ENCODE measurements at regions not wholly inside any gene's neighbourhood (a gene's known extent, or its start where the extent isn't known, plus 50 kb on each side); places are given as distances from the start of the nearest gene placed in this dataset.

DNA sequence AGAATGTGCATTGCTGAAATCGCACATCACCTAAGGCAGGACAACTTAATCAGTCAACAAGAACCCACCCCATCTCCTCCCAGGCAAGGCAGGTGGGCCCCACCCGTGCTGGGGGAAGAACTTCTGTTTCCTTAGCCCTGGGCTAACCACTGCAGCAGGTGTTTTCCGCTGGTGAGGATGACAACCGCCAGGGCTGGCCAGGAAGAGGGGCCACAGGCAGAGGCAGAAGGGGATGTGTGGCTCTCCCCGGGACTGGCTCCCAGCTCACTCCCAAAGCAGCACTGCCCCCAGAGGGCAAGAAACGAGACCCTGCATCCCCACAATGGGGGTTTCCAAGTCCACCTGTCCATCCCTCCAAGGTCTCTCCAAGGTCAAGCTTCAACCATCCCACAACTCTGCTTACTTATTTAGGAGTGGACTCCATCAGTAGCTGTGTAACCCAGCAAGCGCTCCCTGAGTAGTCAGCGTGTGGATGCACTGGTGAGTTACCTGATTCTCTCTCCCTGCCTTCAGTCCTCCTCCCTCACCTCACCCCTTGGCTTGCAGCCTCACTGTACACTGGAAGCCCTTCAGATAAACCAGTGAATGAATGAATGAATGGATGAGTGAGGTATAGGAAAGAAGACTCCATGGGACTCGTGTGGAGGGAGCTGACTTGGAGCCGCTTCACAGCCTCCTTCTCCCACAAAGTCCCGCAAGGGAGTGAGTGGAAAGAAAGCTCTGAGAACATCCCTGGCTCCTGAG, 168.2 kb upstream of the CST7 start:
- ATAC-seq (no peak), DNase-seq (ENCODE audit: extremely low read depth in 1 of 4, low spot score in 3 of 4) (no peak), FAIRE-seq (no peak)
- Histone ChIP-seq H3K27me3 (ENCODE audit: control insufficient read depth in 2 of 2, insufficient read depth in 2 of 2, low read length in 2 of 2) (no peaks in the 10 kb centered on the region), H3K36me3 (ENCODE audit: control insufficient read depth, insufficient read depth, low read length) (no peaks in the 10 kb centered on the region), H4K20me1 (replicated peaks; ENCODE audit: control insufficient read depth, insufficient read depth, low read length) (no peaks in the 10 kb centered on the region), H3K79me2 (ENCODE audit: control insufficient read depth, insufficient read depth, low read length) (no peaks in the 10 kb centered on the region), H3K9me3 (replicated peaks; ENCODE audit: control insufficient read depth, insufficient read depth, low read depth, low read length) (no peaks in the 10 kb centered on the region), H2AFZ (ENCODE audit: low read depth, low read length) (no peak overlapping the region), H3K4me3 (no peak overlapping the region), H3K4me2 (ENCODE audit: insufficient read depth, low read length) (no peak overlapping the region), H3K27ac (ENCODE audit: extremely low read depth, low read depth, low read length) (no peak overlapping the region), H3K4me1 (replicated peaks in 1 of 2; ENCODE audit: control insufficient read depth in 2 of 2, insufficient read depth in 2 of 2, low read length in 2 of 2) (no peaks in the 10 kb centered on the region), H3K9me1 (ENCODE audit: control insufficient read depth, insufficient read depth, low read length) (no peaks in the 10 kb centered on the region), H3K9ac (ENCODE audit: insufficient read depth in 1 of 2, low read depth in 2 of 2, low read length in 2 of 2) (no peak overlapping the region)
- in situ Hi-C loops (cut with MboI) (no loop called here), intact Hi-C loops (cut with micrococcal nuclease) (loop anchor here (10.0 kb wide), 1 partner anchor 134 kb away; no protein-coding TSS in a partner anchor)
- CTCF ChIA-PET (ENCODE audit: low intra/inter-chr PET ratio): interaction anchor here (0.6 kb wide), 1 partner anchor 195 kb away, joined by 3 read pairs; no protein-coding TSS in a partner anchor
- no TSS peak for BruUV-seq (replicated peaks)
- POLR2A ChIA-PET: interaction anchor here (0.6 to 0.7 kb wide), 2 partner anchors 9 to 110 kb away, joined by 3 read pairs; no protein-coding TSS in a partner anchor
- WGBS (ENCODE audit: insufficient coverage, low coverage, missing lambda C conversion rate): 4% methylated on average over 7 of the region's 11 CpGs
- TF ChIP-seq, protein P1, sequence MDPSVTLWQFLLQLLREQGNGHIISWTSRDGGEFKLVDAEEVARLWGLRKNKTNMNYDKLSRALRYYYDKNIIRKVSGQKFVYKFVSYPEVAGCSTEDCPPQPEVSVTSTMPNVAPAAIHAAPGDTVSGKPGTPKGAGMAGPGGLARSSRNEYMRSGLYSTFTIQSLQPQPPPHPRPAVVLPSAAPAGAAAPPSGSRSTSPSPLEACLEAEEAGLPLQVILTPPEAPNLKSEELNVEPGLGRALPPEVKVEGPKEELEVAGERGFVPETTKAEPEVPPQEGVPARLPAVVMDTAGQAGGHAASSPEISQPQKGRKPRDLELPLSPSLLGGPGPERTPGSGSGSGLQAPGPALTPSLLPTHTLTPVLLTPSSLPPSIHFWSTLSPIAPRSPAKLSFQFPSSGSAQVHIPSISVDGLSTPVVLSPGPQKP (CRISPR knock-in tag; IDR thresholded peaks at IDR 0.05): no peak
- no peak for TF ChIP-seq MAZ (CRISPR knock-in tag; conservative IDR thresholded peaks at IDR 0.05 in 1 of 2, IDR thresholded peaks at IDR 0.05 in 1 of 2)
- TF ChIP-seq ESRRA (IDR thresholded peaks at IDR 0.05; ENCODE audit: borderline replicate concordance, low read depth): no peak
- no peak for TF ChIP-seq BRD4 (IDR thresholded peaks at IDR 0.05)
- no peak for TF ChIP-seq TSC22D4 (tag; IDR thresholded peaks at IDR 0.05)
- TF ChIP-seq, protein P2, sequence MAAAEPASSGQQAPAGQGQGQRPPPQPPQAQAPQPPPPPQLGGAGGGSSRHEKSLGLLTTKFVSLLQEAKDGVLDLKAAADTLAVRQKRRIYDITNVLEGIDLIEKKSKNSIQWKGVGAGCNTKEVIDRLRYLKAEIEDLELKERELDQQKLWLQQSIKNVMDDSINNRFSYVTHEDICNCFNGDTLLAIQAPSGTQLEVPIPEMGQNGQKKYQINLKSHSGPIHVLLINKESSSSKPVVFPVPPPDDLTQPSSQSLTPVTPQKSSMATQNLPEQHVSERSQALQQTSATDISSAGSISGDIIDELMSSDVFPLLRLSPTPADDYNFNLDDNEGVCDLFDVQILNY (CRISPR knock-in tag; IDR thresholded peaks at IDR 0.05): no peak
- TF ChIP-seq EGR1 (conservative IDR thresholded peaks at IDR 0.05): no peak
- TF ChIP-seq, protein P3, sequence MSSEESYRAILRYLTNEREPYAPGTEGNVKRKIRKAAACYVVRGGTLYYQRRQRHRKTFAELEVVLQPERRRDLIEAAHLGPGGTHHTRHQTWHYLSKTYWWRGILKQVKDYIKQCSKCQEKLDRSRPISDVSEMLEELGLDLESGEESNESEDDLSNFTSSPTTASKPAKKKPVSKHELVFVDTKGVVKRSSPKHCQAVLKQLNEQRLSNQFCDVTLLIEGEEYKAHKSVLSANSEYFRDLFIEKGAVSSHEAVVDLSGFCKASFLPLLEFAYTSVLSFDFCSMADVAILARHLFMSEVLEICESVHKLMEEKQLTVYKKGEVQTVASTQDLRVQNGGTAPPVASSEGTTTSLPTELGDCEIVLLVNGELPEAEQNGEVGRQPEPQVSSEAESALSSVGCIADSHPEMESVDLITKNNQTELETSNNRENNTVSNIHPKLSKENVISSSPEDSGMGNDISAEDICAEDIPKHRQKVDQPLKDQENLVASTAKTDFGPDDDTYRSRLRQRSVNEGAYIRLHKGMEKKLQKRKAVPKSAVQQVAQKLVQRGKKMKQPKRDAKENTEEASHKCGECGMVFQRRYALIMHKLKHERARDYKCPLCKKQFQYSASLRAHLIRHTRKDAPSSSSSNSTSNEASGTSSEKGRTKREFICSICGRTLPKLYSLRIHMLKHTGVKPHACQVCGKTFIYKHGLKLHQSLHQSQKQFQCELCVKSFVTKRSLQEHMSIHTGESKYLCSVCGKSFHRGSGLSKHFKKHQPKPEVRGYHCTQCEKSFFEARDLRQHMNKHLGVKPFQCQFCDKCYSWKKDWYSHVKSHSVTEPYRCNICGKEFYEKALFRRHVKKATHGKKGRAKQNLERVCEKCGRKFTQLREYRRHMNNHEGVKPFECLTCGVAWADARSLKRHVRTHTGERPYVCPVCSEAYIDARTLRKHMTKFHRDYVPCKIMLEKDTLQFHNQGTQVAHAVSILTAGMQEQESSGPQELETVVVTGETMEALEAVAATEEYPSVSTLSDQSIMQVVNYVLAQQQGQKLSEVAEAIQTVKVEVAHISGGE (CRISPR knock-in tag; IDR thresholded peaks at IDR 0.05): no peak
- TF ChIP-seq, protein P4, sequence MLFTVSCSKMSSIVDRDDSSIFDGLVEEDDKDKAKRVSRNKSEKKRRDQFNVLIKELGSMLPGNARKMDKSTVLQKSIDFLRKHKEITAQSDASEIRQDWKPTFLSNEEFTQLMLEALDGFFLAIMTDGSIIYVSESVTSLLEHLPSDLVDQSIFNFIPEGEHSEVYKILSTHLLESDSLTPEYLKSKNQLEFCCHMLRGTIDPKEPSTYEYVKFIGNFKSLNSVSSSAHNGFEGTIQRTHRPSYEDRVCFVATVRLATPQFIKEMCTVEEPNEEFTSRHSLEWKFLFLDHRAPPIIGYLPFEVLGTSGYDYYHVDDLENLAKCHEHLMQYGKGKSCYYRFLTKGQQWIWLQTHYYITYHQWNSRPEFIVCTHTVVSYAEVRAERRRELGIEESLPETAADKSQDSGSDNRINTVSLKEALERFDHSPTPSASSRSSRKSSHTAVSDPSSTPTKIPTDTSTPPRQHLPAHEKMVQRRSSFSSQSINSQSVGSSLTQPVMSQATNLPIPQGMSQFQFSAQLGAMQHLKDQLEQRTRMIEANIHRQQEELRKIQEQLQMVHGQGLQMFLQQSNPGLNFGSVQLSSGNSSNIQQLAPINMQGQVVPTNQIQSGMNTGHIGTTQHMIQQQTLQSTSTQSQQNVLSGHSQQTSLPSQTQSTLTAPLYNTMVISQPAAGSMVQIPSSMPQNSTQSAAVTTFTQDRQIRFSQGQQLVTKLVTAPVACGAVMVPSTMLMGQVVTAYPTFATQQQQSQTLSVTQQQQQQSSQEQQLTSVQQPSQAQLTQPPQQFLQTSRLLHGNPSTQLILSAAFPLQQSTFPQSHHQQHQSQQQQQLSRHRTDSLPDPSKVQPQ (CRISPR knock-in tag; IDR thresholded peaks at IDR 0.05; ENCODE audit: borderline replicate concordance): no peak
- TF ChIP-seq, protein P5, sequence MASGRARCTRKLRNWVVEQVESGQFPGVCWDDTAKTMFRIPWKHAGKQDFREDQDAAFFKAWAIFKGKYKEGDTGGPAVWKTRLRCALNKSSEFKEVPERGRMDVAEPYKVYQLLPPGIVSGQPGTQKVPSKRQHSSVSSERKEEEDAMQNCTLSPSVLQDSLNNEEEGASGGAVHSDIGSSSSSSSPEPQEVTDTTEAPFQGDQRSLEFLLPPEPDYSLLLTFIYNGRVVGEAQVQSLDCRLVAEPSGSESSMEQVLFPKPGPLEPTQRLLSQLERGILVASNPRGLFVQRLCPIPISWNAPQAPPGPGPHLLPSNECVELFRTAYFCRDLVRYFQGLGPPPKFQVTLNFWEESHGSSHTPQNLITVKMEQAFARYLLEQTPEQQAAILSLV (tag; IDR thresholded peaks at IDR 0.05): no peak
- no peak for TF ChIP-seq PRMT5 (CRISPR knock-in tag; IDR thresholded peaks at IDR 0.05)
